ENCODE measurements at regions not wholly inside any gene's neighbourhood (a gene's known extent, or its start where the extent isn't known, plus 50 kb on each side); places are given as distances from the start of the nearest gene placed in this dataset.

DNA sequence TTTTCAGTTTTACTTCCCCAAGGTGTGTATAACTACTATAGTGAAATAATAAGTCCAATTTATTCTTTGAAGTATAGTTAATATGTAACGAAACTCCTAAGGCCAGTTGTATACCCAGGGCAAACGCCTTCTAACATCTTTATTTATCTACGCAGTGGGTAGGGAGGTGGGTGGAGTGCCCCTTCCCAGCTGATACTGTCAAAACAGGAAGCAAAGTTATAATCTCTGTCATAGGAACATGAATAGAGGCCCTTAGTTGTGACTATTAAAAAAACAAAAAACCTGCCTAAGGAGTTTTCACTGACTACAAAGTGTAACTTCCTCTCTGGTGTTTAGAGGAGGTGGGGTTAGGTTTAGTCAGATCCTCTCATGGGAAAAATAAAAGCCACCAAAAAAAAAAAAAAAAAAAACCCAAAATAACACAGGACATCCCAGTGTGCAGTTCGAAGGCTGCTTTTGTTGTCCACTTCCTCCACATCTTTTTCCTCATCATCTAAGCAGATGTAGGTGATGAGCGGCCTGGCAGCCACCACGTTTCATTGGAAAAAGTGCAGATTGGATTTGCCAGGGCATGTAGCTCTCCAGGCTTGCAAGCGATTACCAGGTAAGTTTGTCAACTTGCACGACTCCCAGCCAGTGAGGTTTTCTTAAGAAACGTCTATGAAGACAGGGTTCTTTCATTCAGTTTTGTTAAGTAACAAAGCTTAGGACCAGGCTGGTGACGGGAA lies 58.7 kb downstream of the UTRN start (continued):
- TF ChIP-seq TEAD4 (IDR thresholded peaks at IDR 0.05; ENCODE audit: low read depth, low read length) = no peak
- no peak for TF ChIP-seq SIRT6 (IDR thresholded peaks at IDR 0.05; ENCODE audit: low read length)
- TF ChIP-seq, protein P1, sequence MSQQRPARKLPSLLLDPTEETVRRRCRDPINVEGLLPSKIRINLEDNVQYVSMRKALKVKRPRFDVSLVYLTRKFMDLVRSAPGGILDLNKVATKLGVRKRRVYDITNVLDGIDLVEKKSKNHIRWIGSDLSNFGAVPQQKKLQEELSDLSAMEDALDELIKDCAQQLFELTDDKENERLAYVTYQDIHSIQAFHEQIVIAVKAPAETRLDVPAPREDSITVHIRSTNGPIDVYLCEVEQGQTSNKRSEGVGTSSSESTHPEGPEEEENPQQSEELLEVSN (IDR thresholded peaks at IDR 0.05) = no peak

Measured in H1 (cell line).